ENCODE measurements at regions not wholly inside any gene's neighbourhood (a gene's known extent, or its start where the extent isn't known, plus 50 kb on each side); places are given as distances from the start of the nearest gene placed in this dataset.

DNA sequence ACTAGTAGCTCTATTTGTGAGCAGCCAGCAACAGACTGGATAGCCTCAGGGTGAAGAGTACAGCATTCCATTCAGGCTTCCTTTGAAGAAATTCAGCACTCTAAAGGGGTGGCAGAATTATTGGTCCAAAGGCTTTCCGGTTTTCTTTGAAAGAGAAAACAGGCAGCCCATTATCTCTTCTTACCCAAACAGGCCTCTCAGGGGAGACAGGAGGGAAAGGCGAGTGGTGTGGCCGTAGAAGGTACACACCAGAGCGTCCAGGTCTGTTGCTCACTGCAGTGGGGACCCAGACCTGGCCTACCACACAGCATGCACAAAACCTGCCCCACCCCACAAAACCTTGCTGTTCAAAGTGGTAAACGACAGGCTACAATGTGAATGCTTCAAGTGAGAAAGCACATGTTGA is 83.3 kb downstream of the ZNF608 start:
- Histone ChIP-seq H3K27ac (ENCODE audit: extremely low read depth, low read depth, low read length) (peak overlapping the region; percentile 95), H3K4me1 (ENCODE audit: control insufficient read depth, insufficient read depth, low read length) (peaks cover 74% of the 10 kb centered on the region), H3K9me3 (ENCODE audit: control insufficient read depth, insufficient read depth, low read depth, low read length) (no peaks in the 10 kb centered on the region), H3K36me3 (ENCODE audit: control insufficient read depth in 2 of 2, insufficient read depth in 1 of 2, low read length in 2 of 2) (no peaks in the 10 kb centered on the region), H3K4me3 (ENCODE audit: low read depth, low read length) (no peak overlapping the region; the same call in 1 of the 2 replicates)
- TF ChIP-seq, protein P1, sequence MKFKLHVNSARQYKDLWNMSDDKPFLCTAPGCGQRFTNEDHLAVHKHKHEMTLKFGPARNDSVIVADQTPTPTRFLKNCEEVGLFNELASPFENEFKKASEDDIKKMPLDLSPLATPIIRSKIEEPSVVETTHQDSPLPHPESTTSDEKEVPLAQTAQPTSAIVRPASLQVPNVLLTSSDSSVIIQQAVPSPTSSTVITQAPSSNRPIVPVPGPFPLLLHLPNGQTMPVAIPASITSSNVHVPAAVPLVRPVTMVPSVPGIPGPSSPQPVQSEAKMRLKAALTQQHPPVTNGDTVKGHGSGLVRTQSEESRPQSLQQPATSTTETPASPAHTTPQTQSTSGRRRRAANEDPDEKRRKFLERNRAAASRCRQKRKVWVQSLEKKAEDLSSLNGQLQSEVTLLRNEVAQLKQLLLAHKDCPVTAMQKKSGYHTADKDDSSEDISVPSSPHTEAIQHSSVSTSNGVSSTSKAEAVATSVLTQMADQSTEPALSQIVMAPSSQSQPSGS (tag by site-specific recombination; IDR thresholded peaks at IDR 0.05; ENCODE audit: low read depth) = no peak
- TF ChIP-seq, protein P2, sequence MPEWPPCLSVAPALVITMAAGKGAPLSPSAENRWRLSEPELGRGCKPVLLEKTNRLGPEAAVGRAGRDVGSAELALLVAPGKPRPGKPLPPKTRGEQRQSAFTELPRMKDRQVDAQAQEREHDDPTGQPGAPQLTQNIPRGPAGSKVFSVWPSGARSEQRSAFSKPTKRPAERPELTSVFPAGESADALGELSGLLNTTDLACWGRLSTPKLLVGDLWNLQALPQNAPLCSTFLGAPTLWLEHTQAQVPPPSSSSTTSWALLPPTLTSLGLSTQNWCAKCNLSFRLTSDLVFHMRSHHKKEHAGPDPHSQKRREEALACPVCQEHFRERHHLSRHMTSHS (tag by site-specific recombination; IDR thresholded peaks at IDR 0.05) = no peak
- TF ChIP-seq ZNF202 (tag by site-specific recombination; IDR thresholded peaks at IDR 0.05; ENCODE audit: borderline replicate concordance) (no peak), ZNF791 (tag by site-specific recombination; IDR thresholded peaks at IDR 0.05) (no peak), PRDM1 (tag by site-specific recombination; IDR thresholded peaks at IDR 0.05) (0 out of 2 replicates have a peak, but pooled peaks have one; percentile 10), BCL6B (tag by site-specific recombination; IDR thresholded peaks at IDR 0.05) (peak; percentile 56; the same call in 1 of the 2 replicates), ZNF837 (tag by site-specific recombination; IDR thresholded peaks at IDR 0.05) (no peak), SCRT2 (tag by site-specific recombination; IDR thresholded peaks at IDR 0.05) (peak; percentile 51; the same call in 1 of the 2 replicates), ZNF138 (tag by site-specific recombination; IDR thresholded peaks at IDR 0.05; ENCODE audit: borderline replicate concordance) (no peak), ZNF292 (tag by site-specific recombination; IDR thresholded peaks at IDR 0.05; ENCODE audit: borderline replicate concordance, low read depth) (no peak), RBAK (tag by site-specific recombination; IDR thresholded peaks at IDR 0.05) (no peak), ZNF600 (tag by site-specific recombination; IDR thresholded peaks at IDR 0.05) (no peak), ZNF571 (tag by site-specific recombination; IDR thresholded peaks at IDR 0.05) (no peak), ZNF391 (tag by site-specific recombination; IDR thresholded peaks at IDR 0.05; ENCODE audit: borderline replicate concordance, low read depth) (no peak), OSR2 (tag by site-specific recombination; IDR thresholded peaks at IDR 0.05) (0 out of 2 replicates have a peak, but pooled peaks have one; percentile 12), GLIS2 (tag by site-specific recombination; IDR thresholded peaks at IDR 0.05) (no peak), ZNF416 (tag by site-specific recombination; IDR thresholded peaks at IDR 0.05) (no peak)
- ChIA-PET CTCF (interaction anchor here (0.6 to 1.4 kb wide), 2 partner anchors 78 to 479 kb away, joined by 3 read pairs; no protein-coding TSS in a partner anchor), POLR2A (no interaction called here)

DNA sequence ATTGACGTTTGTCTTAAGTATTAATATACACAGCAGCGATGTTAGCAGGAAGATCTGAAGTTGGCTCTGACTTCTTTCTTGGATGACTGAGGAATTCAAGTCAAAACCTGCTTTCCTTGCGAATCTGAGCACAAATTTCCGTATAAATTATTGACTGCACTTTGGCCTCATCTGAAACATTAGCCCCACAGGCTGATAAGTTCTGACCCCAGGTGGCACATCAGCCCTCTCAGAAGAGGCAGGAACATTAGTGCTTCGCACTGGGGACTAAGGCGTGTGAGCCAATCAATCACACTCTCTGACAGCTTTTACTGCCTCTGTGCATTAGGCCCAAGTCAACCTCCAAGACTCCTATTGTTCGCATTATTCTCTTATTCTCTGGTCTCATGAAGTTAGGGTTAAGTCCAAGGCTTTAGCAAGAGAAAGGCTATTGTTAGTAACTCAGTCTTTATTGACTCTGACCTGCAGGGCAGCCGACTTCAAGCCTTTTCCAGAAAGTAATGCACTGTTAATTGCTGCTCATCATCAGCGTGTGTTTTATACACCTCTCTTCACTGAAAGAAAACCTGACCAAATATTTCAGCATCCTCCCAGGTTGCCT is 84.2 kb downstream of the ZNF608 start:
- CTCF ChIA-PET = no interaction called here
- Histone ChIP-seq H3K4me3 (ENCODE audit: low read depth, low read length) (peak overlapping the region; percentile 10; the same call in 1 of the 2 replicates), H3K27ac (ENCODE audit: extremely low read depth, low read depth, low read length) (peak overlapping the region; percentile 95), H3K9me3 (ENCODE audit: control insufficient read depth, insufficient read depth, low read depth, low read length) (no peaks in the 10 kb centered on the region), H3K36me3 (ENCODE audit: control insufficient read depth in 2 of 2, insufficient read depth in 1 of 2, low read length in 2 of 2) (no peaks in the 10 kb centered on the region), H3K4me1 (ENCODE audit: control insufficient read depth, insufficient read depth, low read length) (peaks cover 71% of the 10 kb centered on the region)
- POLR2A ChIA-PET = interaction anchor here (3.1 kb wide), 1 partner anchor 33 kb away, joined by 17 read pairs; no protein-coding TSS in a partner anchor
- TF ChIP-seq SCRT1 (tag by site-specific recombination; IDR thresholded peaks at IDR 0.05; ENCODE audit: borderline replicate concordance) (peak; percentile 76; the same call in 1 of the 2 replicates), ELK4 (IDR thresholded peaks at IDR 0.05; ENCODE audit: borderline replicate concordance, low read depth, low read length) (no peak), KLF17 (tag by site-specific recombination; IDR thresholded peaks at IDR 0.05) (peak; percentile 97), ZNF335 (tag by site-specific recombination; conservative IDR thresholded peaks at IDR 0.05) (no peak; the same call in 1 of the 2 replicates), MZF1 (tag by site-specific recombination; IDR thresholded peaks at IDR 0.05; ENCODE audit: borderline replicate concordance) (peak; percentile 89; the same call in 1 of the 2 replicates), ZNF510 (tag by site-specific recombination; IDR thresholded peaks at IDR 0.05; ENCODE audit: insufficient replicate concordance) (no peak), ZNF24 (tag by site-specific recombination; IDR thresholded peaks at IDR 0.05) (peak; percentile 96), ZNF184 (tag by site-specific recombination; IDR thresholded peaks at IDR 0.05) (no peak), ZNF121 (tag by site-specific recombination; IDR thresholded peaks at IDR 0.05) (peak; percentile 73; the same call in 1 of the 2 replicates), SP2 (tag by site-specific recombination; IDR thresholded peaks at IDR 0.05) (peak; percentile 38; the same call in 1 of the 2 replicates), KLF9 (tag by site-specific recombination; IDR thresholded peaks at IDR 0.05; ENCODE audit: low read depth) (peak; percentile 42; the same call in 1 of the 2 replicates), ZBTB8A (tag by site-specific recombination; IDR thresholded peaks at IDR 0.05) (peak; percentile 81), ZNF600 (tag by site-specific recombination; IDR thresholded peaks at IDR 0.05) (peak; percentile 72; the same call in 1 of the 2 replicates), ZFP69B (tag by site-specific recombination; IDR thresholded peaks at IDR 0.05) (0 out of 2 replicates have a peak, but pooled peaks have one; percentile 55)

All from HEK293 (cell line).